ENCODE measurements at regions not wholly inside any gene's neighbourhood (a gene's known extent, or its start where the extent isn't known, plus 50 kb on each side); places are given as distances from the start of the nearest gene placed in this dataset.

DNA sequence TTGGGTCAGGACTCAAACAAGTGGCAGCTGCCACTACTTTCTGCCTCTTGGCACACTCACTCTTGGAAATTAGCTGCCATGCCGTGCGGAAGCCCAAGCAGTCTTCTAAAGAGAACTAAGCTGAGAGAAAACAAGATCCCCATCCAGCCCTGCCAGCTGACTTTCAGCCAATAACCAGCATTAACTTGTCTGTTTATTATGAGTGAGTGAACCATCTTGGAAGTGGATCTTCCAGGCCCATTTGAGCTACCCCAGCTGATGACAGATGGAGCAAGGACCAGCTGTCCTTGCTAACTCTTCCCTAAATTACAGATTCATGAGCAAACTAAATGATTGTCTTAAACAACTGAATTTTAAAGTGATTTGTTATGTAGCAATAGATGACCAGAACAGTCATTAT, 73.9 kb upstream of the RBM24 start:
- TF ChIP-seq, protein P1, sequence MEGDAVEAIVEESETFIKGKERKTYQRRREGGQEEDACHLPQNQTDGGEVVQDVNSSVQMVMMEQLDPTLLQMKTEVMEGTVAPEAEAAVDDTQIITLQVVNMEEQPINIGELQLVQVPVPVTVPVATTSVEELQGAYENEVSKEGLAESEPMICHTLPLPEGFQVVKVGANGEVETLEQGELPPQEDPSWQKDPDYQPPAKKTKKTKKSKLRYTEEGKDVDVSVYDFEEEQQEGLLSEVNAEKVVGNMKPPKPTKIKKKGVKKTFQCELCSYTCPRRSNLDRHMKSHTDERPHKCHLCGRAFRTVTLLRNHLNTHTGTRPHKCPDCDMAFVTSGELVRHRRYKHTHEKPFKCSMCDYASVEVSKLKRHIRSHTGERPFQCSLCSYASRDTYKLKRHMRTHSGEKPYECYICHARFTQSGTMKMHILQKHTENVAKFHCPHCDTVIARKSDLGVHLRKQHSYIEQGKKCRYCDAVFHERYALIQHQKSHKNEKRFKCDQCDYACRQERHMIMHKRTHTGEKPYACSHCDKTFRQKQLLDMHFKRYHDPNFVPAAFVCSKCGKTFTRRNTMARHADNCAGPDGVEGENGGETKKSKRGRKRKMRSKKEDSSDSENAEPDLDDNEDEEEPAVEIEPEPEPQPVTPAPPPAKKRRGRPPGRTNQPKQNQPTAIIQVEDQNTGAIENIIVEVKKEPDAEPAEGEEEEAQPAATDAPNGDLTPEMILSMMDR (IDR thresholded peaks at IDR 0.05), result no peak
- TF ChIP-seq POLR2A (IDR thresholded peaks at IDR 0.05), result no peak

All from vagina (tissue), 2 donors.